OCI-LY3 (cell line): ENCODE measurements at regions not wholly inside any gene's neighbourhood (a gene's known extent, or its start where the extent isn't known, plus 50 kb on each side); places are given as distances from the start of the nearest gene placed in this dataset.

Experiments used
- H2AFZ ChIP-seq: fragments of 200-600, 300-600 bp; shearing (Covaris generic); 2 replicates; pipeline ENCODE4 v1.6.0; 2014; ENCODE audit warnings: antibody characterized with exemption, low read depth, low read length
- H3K27ac ChIP-seq: fragments of 200-600, 300-600 bp; sonication (generic); 2 replicates; pipeline ENCODE4 v1.5.1; 2014; ENCODE audit warnings: mild to moderate bottlenecking, low read length, moderate library complexity, mixed read lengths
- H3K27me3 ChIP-seq: fragments of 200-600, 300-600 bp; sonication (generic); 2 replicates; pipeline ENCODE4 v1.6.1; 2014; ENCODE audit warnings: low read depth, low read length, mixed read lengths
- H3K36me3 ChIP-seq: fragments of 200-600, 300-600 bp; sonication (generic); replicated peaks from 2 replicates; pipeline ENCODE3; 2014; ENCODE audit warnings: low read depth, low read length, mixed read lengths
- H3K4me1 ChIP-seq: fragments of 300-600, 200-600 bp; sonication (generic); 2 replicates; pipeline ENCODE4 v1.6.1; 2014; ENCODE audit warnings: low read length, mixed read lengths
- H3K4me2 ChIP-seq: fragments of 200-600, 300-600 bp; sonication (generic); 2 replicates; pipeline ENCODE4 v1.6.1; 2014; ENCODE audit warnings: low read length, mixed read lengths
- H3K4me3 ChIP-seq: fragments of 300-600, 200-600 bp; sonication (generic); 2 replicates; pipeline ENCODE4 v1.5.1; 2014; ENCODE audit warnings: antibody characterized with exemption, mild to moderate bottlenecking, low read length, moderate library complexity
- H3K79me2 ChIP-seq: fragments of 300-600, 200-600 bp; shearing (Covaris generic); 2 replicates; pipeline ENCODE4 v1.6.1; 2014; ENCODE audit warnings: mild to moderate bottlenecking, low read length, mixed read lengths
- H3K9ac ChIP-seq: fragments of 300-600, 200-600 bp; shearing (Covaris generic); 2 replicates; pipeline ENCODE4 v1.6.0; 2014; ENCODE audit warnings: mild to moderate bottlenecking, low read length, moderate library complexity
- H3K9me3 ChIP-seq: fragments of 200-600, 300-600 bp; shearing (Covaris generic); 2 replicates; pipeline ENCODE4 v1.6.1; 2014; ENCODE audit warnings: low read length, mixed read lengths; ENCODE audit not compliant: insufficient read depth
- H4K20me1 ChIP-seq: fragments of 200-600, 300-600 bp; sonication (generic); 2 replicates; pipeline ENCODE4 v1.6.1; 2016; ENCODE audit warnings: low read length, mixed read lengths; ENCODE audit not compliant: insufficient read depth
- CTCF ChIP-seq: fragments of 200-600, 300-600 bp; sonication (generic); IDR thresholded peaks from 2 replicates; pipeline ENCODE4 v1.5.1; 2014; ENCODE audit warnings: antibody characterized with exemption, low read length, low read depth
- EZH2phosphoT487 ChIP-seq: fragments of 200-600 bp; shearing (Covaris generic); IDR thresholded peaks from 2 replicates; pipeline ENCODE4 v1.6.1; 2018; ENCODE audit warnings: antibody characterized with exemption, mixed run types, low read depth

GRCh38 chr22:49330421-49331222 lies 497.1 kb downstream of the BRD1 start:
- H3K9ac ChIP-seq: no peak overlapping the region
- no peak overlapping the region for H3K4me2 ChIP-seq
- no peaks in the 10 kb centered on the region for H3K9me3 ChIP-seq
- no peak for TF ChIP-seq CTCF
- no peak for TF ChIP-seq EZH2phosphoT487
- no peaks in the 10 kb centered on the region for H3K36me3 ChIP-seq
- no peaks in the 10 kb centered on the region for H3K79me2 ChIP-seq
- H4K20me1 ChIP-seq: no peaks in the 10 kb centered on the region
- H2AFZ ChIP-seq: no peak overlapping the region
- no peak overlapping the region for H3K4me3 ChIP-seq
- no peaks in the 10 kb centered on the region for H3K27me3 ChIP-seq
- no peaks in the 10 kb centered on the region for H3K4me1 ChIP-seq
- H3K27ac ChIP-seq: no peak overlapping the region

GRCh38 chr22:49329636-49330035 lies 498.0 kb downstream of the BRD1 start:
- Histone ChIP-seq H3K27ac (no peak overlapping the region), H3K27me3 (no peaks in the 10 kb centered on the region), H3K79me2 (no peaks in the 10 kb centered on the region), H2AFZ (no peak overlapping the region), H3K36me3 (no peaks in the 10 kb centered on the region), H3K4me2 (no peak overlapping the region), H4K20me1 (no peaks in the 10 kb centered on the region), H3K4me3 (no peak overlapping the region), H3K4me1 (no peaks in the 10 kb centered on the region), H3K9me3 (no peaks in the 10 kb centered on the region), H3K9ac (no peak overlapping the region)
- TF ChIP-seq CTCF (no peak), EZH2phosphoT487 (no peak)

GRCh38 chr22:49328630-49329405 lies 498.9 kb downstream of the BRD1 start:
- H4K20me1 ChIP-seq: no peaks in the 10 kb centered on the region
- no peaks in the 10 kb centered on the region for H3K36me3 ChIP-seq
- H2AFZ ChIP-seq: no peak overlapping the region
- H3K4me1 ChIP-seq: no peaks in the 10 kb centered on the region
- no peak for TF ChIP-seq CTCF
- no peak for TF ChIP-seq EZH2phosphoT487
- no peak overlapping the region for H3K27ac ChIP-seq
- no peak overlapping the region for H3K4me3 ChIP-seq
- no peak overlapping the region for H3K4me2 ChIP-seq
- H3K9ac ChIP-seq: no peak overlapping the region
- H3K79me2 ChIP-seq: no peaks in the 10 kb centered on the region
- H3K27me3 ChIP-seq: no peaks in the 10 kb centered on the region
- H3K9me3 ChIP-seq: no peaks in the 10 kb centered on the region

- Histone ChIP-seq H3K36me3 (no peaks in the 10 kb centered on the region), H3K27me3 (no peaks in the 10 kb centered on the region), H3K79me2 (no peaks in the 10 kb centered on the region), H3K4me2 (no peak overlapping the region), H3K4me1 (no peaks in the 10 kb centered on the region), H3K27ac (no peak overlapping the region), H3K9me3 (no peaks in the 10 kb centered on the region), H2AFZ (no peak overlapping the region), H3K9ac (no peak overlapping the region), H3K4me3 (no peak overlapping the region), H4K20me1 (no peaks in the 10 kb centered on the region)
- TF ChIP-seq EZH2phosphoT487: no peak
- TF ChIP-seq CTCF: no peak
Measured at GRCh38 chr22:49328118-49328475, 499.6 kb downstream of the BRD1 start.
